ENCODE measurements at regions not wholly inside any gene's neighbourhood (a gene's known extent, or its start where the extent isn't known, plus 50 kb on each side); places are given as distances from the start of the nearest gene placed in this dataset.
"Not testable (repeated sequence)": the region's sequence is repeated elsewhere in the genome, so short reads cannot be mapped to it uniquely, and the experiment has no call there.

DNA sequence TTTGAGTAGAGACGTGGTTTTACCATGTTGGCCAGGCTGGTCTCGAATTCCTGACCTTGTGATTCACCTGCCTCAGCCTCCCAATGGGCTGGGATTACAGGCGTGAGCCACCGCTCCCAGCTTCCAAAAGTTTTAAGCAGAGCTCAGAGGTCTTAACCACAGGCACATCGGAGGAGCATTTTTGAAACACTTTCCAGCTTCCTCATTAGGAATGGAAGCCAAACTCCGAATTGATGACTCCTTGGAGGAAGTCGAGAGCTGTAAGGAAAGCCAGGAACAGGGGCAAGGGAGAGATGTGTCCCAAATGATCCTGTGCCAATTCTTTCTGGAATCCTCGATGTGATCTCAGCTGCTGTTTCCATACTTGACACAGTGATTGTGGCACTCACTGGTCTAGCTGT lies 56.2 kb upstream of the CCZ1B start:
- not testable (repeated sequence) for DNase-seq (ENCODE audit: low read depth in 4 of 4, low spot score in 3 of 4)

DNA sequence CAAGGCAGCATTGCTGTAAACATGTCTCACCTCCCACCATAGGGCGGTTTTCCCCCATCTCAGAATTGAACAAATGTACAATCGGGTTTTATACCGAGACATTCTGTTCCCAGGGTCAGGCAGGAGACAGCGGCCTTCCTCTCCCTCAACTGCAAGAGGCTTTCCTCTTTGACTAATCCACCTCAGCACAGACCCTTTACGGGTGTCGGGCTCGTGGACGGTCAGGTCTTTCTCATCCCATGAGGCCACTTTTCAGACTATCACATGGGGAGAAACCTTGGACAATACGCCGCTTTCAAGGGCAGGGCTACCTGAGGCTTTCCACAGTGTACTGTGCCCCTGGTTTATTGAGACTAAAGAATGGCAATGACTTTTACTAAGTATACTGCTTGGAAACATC lies 57.7 kb upstream of the CCZ1B start:
- DNase-seq (ENCODE audit: low read depth in 4 of 4, low spot score in 3 of 4), result not testable (repeated sequence)

DNA sequence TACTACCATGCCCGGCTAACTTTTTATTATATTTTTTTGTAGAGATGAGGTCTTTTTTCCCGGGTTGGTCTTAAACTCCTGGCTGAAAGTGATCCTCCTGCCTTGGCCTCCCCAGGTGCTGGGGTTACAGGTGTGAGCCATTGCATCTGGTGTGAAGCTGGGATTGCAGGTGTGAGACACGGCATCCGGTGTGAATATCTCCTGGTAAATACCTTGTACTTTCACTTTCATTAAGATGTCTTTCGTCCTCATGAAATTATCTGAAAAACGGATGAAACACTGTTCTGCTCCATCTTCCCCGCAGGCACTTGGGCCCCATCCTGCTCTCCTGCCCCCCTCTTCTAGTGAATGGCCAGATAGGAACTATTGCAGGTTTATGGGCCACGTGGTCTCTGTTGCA lies 60.1 kb upstream of the CCZ1B start:
- no peak for DNase-seq (ENCODE audit: low read depth in 4 of 4, low spot score in 3 of 4)

DNA sequence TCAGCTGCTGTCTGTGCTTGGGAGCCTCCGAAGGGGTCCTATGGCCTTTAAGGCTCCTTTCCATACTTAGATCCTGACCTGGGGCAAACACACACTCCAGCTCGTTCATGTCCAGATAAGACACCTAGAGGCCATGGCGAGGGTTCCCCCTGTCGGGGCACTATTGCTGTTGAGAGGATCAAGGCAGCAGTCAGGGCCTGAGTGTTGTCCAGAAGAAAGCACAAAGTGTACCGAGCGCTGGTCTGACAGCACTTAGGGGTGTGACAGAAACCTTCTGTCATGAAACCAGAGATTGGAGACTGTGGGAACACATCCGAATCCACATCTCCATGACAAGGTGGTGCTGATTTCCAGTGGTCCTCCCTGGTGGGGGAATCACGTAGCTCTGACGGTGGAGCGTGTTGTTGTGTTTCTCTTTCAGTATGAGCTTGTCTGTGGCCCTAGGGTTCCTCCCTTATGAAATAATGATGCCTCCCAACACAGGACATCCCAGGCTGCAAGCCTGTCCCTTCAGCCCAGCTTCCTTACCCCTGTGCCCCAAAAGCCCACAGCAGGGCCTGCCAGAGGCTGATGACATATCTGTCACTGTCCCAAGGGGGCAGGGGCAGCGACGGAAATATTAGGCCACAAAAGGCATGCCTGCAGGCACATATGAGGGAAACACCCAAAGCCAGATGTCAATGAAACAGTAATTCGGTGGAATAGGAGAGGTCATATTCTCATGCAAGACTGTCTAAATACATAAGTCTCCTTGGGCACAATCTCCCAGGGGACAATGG lies 62.4 kb upstream of the CCZ1B start:
- not testable (repeated sequence) for DNase-seq (ENCODE audit: low read depth in 4 of 4, low spot score in 3 of 4)

DNA sequence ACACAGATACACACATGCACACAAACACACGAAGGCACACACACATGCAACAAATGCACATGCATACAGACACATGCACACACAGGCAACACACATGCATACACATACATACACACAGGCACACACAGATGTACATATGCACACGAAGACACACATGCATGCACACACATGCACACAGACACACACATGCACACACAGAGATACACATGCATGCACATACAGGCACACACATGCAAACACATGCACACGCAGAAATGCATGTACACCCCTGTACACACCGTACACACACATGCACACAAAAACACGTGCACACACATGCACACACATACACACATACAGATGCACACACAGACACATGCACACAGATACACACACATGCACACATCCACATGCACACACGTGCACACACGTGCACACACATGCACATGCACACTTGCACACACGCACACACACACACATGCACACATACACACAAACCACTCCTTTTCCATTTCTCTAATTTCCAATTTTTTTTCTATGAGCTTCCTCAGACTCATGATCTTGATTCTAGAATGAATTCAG lies 63.3 kb upstream of the CCZ1B start:
- DNase-seq (ENCODE audit: low read depth in 4 of 4, low spot score in 3 of 4), result no peak

DNA sequence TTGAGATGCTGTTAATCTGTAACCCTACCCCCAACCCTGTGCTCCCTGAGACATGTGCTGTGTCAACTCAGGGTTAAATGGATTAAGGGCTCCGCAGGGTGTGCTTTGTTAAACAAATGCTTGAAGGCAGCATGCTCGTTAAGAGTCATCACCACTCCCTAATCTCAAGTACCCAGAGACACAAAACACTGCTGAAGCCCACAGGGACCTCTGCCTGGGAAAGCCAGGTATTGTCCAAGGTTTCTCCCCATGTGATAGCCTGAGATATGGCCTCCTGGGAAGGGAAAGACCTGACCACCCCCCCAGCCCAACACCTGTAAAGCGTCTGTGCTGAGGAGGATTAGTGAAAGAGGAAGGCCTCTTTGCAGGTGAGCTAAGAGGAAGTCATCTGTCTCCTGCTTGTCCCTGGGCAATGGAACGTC lies 76.0 kb upstream of the CCZ1B start:
- not testable (repeated sequence) for DNase-seq (ENCODE audit: low read depth in 4 of 4, low spot score in 3 of 4)

DNA sequence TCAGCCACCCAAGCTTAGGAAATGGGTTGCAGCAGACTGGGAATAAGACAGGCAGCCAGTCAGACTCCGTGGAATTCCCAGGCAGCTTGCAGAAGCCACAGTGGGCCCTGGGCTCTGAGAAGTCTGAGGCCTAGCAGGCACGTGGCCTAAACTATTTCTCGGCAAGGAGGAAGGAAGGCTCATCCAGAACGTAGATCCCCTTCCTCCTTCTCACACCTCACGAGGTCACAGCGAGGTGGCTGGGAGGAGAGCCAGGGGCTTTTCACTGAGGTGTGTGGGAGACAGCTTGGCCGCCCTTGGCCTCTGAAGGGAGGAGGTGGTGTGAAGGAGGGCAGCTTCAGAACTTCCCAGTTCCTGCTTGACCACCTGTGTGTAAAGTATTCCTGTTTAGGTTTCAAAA lies 77.2 kb upstream of the CCZ1B start:
- peak in 1 of 4 donors; percentile 1 for DNase-seq (ENCODE audit: low read depth in 4 of 4, low spot score in 3 of 4)

DNA sequence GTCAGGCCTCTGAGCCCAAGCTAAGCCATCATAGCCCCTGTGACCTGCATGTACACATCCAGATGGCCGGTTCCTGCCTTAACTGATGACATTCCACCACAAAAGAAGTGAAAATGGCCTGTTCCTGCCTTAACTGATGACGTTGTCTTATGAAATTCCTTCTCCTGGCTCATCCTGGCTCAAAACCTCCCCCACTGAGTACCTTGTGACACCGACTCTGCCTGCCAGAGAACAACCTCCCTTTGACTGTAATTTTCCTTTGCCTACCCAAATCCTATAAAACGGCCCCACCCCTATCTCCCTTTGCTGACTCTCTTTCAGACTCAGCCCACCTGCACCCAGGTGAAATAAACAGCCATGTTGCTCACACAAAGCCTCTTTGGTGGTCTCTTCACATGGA lies 77.7 kb upstream of the CCZ1B start:
- not testable (repeated sequence) for DNase-seq (ENCODE audit: low read depth in 4 of 4, low spot score in 3 of 4)

DNA sequence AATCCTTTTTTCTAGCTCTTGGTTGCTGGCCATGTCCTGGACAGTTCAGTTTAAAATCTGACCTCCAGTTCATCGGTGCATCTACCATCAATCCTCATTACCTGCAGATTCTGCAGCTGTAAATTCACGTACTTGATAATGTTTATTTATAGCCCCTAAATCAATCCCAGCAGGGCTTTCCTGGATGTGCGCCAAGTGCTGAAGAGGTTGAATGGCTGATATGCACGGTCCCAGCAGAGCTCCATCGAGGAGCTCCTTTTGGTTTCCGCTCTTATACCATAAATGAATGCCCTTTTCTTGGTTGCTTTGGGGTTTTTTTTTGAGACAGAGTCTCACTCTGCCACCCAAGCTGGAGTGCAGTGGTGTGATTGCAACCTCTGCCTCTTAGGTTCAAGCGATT lies 91.2 kb upstream of the CCZ1B start:
- no peak for DNase-seq (ENCODE audit: low read depth in 4 of 4, low spot score in 3 of 4)

DNA sequence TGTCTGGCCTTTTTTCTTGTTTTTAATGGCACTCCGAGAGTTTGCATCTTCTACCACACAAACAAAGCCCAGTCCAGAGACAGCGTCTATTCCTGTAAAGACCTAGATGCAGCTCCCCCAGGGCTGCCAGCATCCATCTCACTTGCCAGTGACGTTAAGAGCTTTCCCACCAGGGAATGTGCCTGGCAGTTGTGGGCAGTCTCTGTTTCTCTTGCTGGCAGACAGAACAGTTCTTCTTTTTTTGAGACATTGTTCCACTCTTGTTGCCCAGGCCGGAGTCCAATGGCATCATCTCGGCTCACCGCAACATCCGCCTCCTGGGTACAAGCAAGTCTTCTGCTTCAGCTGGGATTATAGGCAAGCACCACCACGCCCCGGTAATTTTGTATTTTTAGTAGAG lies 93.1 kb upstream of the CCZ1B start:
- DNase-seq (ENCODE audit: low read depth in 4 of 4, low spot score in 3 of 4), result not testable (repeated sequence)

DNA sequence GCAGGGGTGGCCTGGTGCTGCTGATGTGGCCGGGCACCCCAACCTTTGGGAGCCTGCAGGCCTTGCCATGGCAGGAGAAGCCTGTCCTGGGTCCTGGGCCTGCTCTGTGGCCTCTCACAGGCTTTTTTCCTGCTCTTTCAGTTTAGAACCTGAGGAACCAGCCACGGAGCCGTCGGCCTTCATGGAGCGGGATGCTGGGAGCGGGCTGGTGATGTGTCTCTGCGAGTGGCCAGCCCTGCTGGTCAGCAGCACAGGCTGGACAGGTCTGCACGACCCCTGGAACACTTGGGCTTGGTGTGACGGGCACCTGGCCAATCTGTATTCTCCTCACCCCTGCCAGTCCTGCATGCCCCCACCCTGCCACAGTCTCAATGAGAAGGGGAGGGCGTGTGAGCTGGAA lies 98.4 kb upstream of the CCZ1B start:
- DNase-seq (ENCODE audit: low read depth in 4 of 4, low spot score in 3 of 4), result not testable (repeated sequence)

DNA sequence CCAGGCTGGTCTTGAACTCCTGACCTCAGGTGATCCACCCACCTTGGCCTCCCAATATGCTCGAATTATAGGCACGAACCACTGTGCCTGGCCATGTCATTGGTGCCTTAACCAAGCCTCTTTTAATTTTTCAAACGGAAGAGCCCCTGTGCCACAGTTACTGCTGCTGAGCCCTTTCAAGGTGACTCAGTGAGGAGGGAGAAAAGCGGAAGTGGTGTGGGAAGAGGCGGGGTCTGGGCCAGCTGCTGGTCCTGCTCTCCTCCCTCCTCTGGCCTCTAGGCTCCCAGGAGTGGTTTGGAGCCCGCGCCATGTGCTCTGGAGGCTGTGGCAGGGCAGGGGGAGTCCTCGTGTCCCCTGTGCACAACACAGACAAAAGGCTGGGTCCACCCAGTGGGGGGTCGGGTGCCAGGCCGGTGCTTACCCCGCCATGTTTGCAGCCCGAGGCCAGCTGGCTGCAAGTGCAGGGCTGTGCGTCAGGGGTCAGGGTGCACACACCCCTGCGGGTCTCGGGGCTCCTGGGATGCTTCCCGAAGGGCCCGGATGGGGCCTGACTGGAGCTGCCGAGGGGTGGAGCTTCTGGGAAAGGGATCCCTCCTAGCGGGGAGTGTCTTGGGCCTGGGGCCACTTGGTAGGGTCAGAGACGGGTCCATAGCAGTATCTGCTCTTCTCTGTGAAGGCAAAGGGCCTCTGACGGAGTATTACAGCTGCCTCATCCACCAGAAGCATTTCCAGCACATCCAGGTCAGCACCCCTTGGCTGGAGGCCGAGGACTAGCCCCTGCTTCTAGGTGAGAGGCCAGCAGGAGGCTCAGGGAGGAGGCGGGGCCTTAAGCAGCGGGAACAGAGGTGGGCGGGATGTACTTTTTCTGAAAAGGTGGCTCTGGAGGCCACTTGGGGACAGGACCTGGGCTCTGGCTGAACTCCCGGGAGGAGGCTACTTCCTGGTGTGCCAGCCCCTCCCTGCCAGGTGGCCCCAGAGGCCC lies 100.4 kb upstream of the CCZ1B start:
- DNase-seq (ENCODE audit: low read depth in 4 of 4, low spot score in 3 of 4), result not testable (repeated sequence)

DNA sequence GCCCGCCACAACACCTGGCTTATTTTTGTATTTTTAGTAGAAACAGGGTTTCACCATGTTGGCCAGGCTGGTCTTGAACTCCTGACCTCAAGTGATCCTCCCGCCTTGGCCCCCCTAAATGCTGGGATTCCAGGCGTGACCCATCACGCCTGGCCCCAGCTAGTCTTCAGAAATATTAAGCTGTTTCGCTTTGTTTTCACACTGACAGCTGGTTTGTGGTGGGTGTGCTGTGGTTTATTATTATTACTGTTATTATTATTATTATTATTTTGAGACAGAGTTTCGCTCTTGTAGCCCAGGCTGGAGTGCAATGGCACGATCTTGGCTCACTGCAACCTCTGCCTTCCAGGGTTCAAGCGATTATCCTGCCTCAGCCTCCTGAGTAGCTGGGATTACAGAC lies 101.6 kb upstream of the CCZ1B start:
- DNase-seq (ENCODE audit: low read depth in 4 of 4, low spot score in 3 of 4), result not testable (repeated sequence)

DNA sequence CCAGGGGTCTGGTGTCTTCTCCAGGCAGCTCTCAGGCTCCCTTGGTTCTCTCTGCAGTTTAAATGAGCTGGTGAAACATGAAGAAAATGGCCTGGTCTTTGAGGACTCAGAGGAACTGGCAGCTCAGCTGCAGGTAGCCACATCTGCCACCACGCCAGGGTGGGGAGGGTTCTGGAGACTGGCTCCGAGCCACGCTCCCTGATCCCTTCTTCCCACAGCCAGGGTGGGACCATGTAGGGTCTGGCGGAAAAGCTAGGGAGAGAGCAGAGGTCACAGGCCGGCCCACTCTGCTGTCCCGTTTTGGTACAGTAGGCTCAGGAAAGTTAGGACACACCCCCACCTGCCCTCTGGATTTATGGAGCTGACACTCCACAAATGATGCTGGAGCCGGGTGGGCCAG lies 103.5 kb upstream of the CCZ1B start:
- not testable (repeated sequence) for DNase-seq (ENCODE audit: low read depth in 4 of 4, low spot score in 3 of 4)

DNA sequence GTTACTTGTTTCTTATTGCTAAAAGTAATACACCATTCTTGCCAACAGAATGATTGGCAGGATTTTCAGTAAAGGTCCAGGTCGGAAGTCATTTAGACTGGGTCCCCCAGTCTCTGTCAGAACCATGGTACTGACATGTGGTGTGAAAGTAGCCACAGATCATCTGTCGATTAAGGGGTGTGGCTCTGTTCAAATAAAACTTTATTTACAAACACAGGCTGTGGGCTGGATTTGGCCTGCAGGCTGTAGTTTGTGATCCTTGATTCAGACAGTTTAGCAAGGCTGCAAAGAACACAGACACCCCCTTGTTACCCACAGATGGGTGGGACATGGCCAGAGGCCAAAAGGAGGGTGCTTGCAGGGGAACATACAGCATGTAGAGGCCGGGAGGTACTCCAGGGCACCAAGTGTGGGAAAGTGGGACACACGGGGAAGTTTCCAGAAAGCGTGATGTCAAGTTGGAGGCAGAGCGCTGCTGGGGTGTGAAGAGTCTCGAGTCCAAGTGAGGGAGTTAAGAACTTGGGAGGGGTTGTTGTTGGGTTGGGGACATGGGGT lies 104.1 kb upstream of the CCZ1B start:
- not testable (repeated sequence) for DNase-seq (ENCODE audit: low read depth in 4 of 4, low spot score in 3 of 4)

DNA sequence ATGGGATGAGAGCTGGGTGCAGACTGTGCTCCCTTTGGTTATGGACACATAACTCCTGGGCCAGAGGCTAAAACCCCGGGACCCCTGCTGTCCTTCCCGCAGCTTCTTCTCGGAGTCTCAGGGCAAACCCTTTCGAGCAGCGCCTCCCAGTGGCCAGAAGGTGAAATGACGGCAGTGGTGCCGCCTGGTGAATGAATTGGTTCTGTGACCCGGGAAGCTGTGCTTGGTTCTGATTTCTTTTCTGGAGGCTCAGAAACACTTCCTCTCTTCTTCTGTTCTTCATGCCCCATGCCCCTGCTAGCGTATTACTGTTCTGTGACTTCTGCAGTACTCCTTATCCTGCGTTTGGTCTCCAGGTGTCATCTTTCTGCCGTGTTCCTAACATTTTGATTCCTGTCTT lies 104.7 kb upstream of the CCZ1B start:
- DNase-seq (ENCODE audit: low read depth in 4 of 4, low spot score in 3 of 4), result not testable (repeated sequence)

DNA sequence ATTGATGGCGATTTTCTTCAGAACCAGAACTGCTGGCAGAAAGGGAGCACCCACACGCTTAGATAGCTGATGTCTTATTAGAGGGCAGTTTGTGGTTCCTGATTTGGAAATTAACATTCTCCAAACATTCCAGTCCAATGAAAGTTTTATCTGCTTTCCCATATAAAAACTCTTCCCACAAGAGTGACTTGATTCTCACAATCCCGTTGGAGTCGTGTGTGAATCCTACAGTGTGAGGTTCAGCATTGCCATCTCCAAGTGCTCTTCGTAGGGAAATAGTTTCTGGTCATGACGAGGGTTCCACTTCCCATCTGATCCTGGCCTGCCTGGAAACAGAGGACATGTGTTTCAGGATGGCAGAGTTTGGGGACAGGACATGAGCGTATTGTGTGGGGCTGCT lies 105.4 kb upstream of the CCZ1B start:
- DNase-seq (ENCODE audit: low read depth in 4 of 4, low spot score in 3 of 4), result not testable (repeated sequence)

DNA sequence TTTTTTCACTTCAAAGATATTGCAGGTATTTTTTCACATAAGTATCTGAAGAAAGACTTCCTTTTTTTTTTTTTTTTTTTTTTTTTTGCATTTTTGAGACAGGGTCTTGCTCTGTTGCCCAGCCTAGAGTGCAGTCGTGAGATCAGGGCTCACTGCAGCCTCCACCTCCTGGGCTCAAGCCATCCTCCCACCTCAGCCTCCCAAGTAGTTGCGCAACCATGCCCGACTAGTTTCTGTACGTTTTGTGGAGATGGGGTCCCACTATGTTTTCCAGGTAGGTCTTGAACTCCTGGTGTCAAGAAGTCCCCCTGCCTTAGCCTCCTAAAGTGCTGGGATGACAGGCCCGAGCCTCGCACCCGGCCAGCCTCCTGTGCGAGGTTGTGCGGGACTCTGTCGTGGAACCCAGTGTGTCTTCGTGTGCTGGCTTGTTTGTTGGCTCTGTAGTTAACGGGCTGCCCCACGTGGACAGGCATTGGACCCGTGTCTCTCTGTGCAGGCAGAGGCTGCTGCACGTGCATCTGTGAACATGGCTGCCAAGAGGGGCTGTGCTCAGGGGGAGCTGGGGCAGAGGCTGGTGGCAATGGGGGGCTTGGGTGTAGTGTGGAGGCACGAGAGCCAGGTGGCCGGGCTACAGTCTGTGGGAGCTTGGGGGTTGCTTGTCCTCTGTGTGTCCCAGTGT lies 108.0 kb upstream of the CCZ1B start:
- DNase-seq (ENCODE audit: low read depth in 4 of 4, low spot score in 3 of 4), result not testable (repeated sequence)

DNA sequence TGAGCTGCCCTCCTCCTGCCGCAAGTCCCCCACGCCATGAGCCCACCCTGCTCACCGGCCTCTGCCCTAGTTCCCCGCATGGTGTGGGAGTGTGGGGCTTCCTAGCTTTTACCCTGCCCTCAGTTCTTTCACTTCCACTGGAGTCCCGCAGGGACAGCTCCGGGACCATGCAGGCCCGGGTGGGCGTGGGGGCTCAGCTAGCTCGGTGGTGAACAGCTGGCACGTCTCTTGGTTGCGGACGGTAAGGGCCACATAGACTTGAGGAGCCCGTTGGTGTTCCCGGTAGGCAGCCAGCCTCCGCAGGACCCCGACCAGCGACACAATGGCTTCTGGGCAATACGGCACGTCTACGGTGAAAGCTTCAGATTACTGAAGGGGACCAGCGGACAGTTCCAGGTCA lies 108.9 kb upstream of the CCZ1B start:
- no peak for DNase-seq (ENCODE audit: low read depth in 4 of 4, low spot score in 3 of 4)

DNA sequence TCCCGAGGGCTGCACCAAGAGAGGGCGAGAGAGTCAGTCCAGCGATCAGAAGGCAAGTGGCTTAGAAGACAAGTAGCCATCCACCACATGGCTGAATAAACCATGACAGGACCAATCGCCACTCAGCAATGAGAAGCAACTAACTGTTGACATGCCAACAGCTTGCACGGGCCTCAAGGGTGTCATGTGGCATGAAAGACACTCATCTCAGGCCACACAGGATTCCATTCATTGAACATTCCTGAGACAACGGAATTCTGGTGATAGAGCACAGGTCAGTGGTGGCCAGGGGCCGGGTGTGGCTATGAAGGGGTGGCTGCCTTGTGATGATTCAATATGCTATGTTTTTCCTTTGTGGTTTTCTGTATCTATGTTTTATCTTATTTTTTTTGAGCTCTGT lies 110.6 kb upstream of the CCZ1B start:
- DNase-seq (ENCODE audit: low read depth in 4 of 4, low spot score in 3 of 4), result not testable (repeated sequence)

All from left renal pelvis (tissue), 4 donors.